GM23338 (cell line): ENCODE measurements at regions not wholly inside any gene's neighbourhood (a gene's known extent, or its start where the extent isn't known, plus 50 kb on each side); places are given as distances from the start of the nearest gene placed in this dataset.

Source experiments
- ATAC-seq: fragments of 200-7000 bp; cut with Tn5 transposase; 3 replicates; pipeline ENCODE4 v1.9.1; 2020
- DNase-seq: peaks from one replicate; pipeline ENCODE4 v3.0.0-alpha.2; 2015; ENCODE audit warnings: low spot score
- H2AFZ ChIP-seq: fragments of 200-600 bp; sonication (generic); 2 replicates; pipeline ENCODE4 v1.8.0; 2016; ENCODE audit warnings: antibody characterized with exemption, mild to moderate bottlenecking, moderate library complexity
- H3F3A ChIP-seq: fragments of 200-600 bp; sonication (generic); replicated peaks from 2 replicates; pipeline ENCODE4 v1.8.0; 2017; ENCODE audit warnings: antibody characterized with exemption, mixed run types, low read depth
- H3K27ac ChIP-seq: fragments of 200-600 bp; sonication (generic); 2 replicates; pipeline ENCODE4 v1.6.1; 2016; ENCODE audit warnings: low read depth
- H3K27me3 ChIP-seq: fragments of 200-600 bp; sonication (generic); 2 replicates; pipeline ENCODE4 v1.8.0; 2016; ENCODE audit warnings: mild to moderate bottlenecking, mixed run types, moderate library complexity; ENCODE audit not compliant: insufficient read depth
- H3K36me3 ChIP-seq: fragments of 200-600 bp; sonication (generic); 2 replicates; pipeline ENCODE4 v1.8.0; 2016; ENCODE audit warnings: mild to moderate bottlenecking; ENCODE audit not compliant: insufficient read depth
- H3K4me1 ChIP-seq: fragments of 200-600 bp; sonication (generic); 2 replicates; pipeline ENCODE4 v1.8.0; 2016; ENCODE audit warnings: mild to moderate bottlenecking, moderate library complexity; ENCODE audit not compliant: insufficient read depth
- H3K4me2 ChIP-seq: fragments of 200-600 bp; sonication (generic); 2 replicates; pipeline ENCODE4 v1.7.1; 2017; ENCODE audit warnings: mixed run types
- H3K4me3 ChIP-seq: fragments of 200-600 bp; sonication (generic); 2 replicates; pipeline ENCODE4 v1.6.1; 2016; ENCODE audit warnings: mixed run types
- H3K79me2 ChIP-seq: fragments of 200-600 bp; sonication (generic); replicated peaks from 2 replicates; pipeline ENCODE4 v1.8.0; 2017; ENCODE audit warnings: mild to moderate bottlenecking; ENCODE audit not compliant: insufficient read depth
- H3K9me2 ChIP-seq: fragments of 200-600 bp; sonication (generic); 2 replicates; pipeline ENCODE4 v1.8.0; 2017; ENCODE audit not compliant: insufficient read depth
- H4K20me1 ChIP-seq: fragments of 200-600 bp; sonication (generic); replicated peaks from 2 replicates; pipeline ENCODE4 v1.8.0; 2017; ENCODE audit warnings: mild to moderate bottlenecking; ENCODE audit not compliant: insufficient read depth
- H3K27ac Mint-ChIP-seq: 2 replicates; pipeline ENCODE4 v1.8.0; 2020; ENCODE audit warnings: inconsistent platforms, mild to moderate bottlenecking, moderate library complexity, mixed read lengths
- H3K27me3 Mint-ChIP-seq: 3 replicates; pipeline ENCODE4 v1.8.0; 2022; ENCODE audit warnings: low read depth, mild to moderate bottlenecking, moderate library complexity, mixed read lengths, inconsistent platforms; ENCODE audit not compliant: insufficient read depth, poor library complexity
- H3K36me3 Mint-ChIP-seq: 3 replicates; pipeline ENCODE4 v1.8.0; 2021; ENCODE audit warnings: low read depth, mild to moderate bottlenecking, inconsistent platforms, moderate library complexity, mixed read lengths
- H3K4me1 Mint-ChIP-seq: 3 replicates; pipeline ENCODE4 v1.8.0; 2020; ENCODE audit warnings: mild to moderate bottlenecking, inconsistent platforms, mixed read lengths
- H3K4me3 Mint-ChIP-seq: 3 replicates; pipeline ENCODE4 v1.8.0; 2021; ENCODE audit warnings: moderate library complexity, mild to moderate bottlenecking, inconsistent platforms, mixed read lengths
- H3K9me3 Mint-ChIP-seq: 3 replicates; pipeline ENCODE4 v1.8.0; 2020; ENCODE audit warnings: moderate library complexity, mild to moderate bottlenecking, inconsistent platforms, mixed read lengths
- CTCF ChIP-seq, 2 experiments: fragments of 200-600 bp in 1 of 2; sonication (generic) in 1 of 2; conservative IDR thresholded peaks; 2 replicates each; pipeline versions ENCODE4 v1.5.1 to v1.6.1; 2016 to 2017; ENCODE audit warnings: antibody characterized with exemption in 2 of 2, low read depth in 2 of 2, mild to moderate bottlenecking in 2 of 2, moderate library complexity in 1 of 2
- ETS1 ChIP-seq: IDR thresholded peaks from 2 replicates; pipeline ENCODE4 v1.6.1; 2016; ENCODE audit warnings: antibody characterized with exemption
- EZH2phosphoT487 ChIP-seq: fragments of 200-600 bp; sonication (generic); IDR thresholded peaks from one replicate; pipeline ENCODE4 v1.8.1; 2018; ENCODE audit warnings: antibody characterized with exemption; ENCODE audit not compliant: unreplicated experiment
- JUNB ChIP-seq: IDR thresholded peaks from one replicate; pipeline ENCODE4 v1.6.1; 2016; ENCODE audit warnings: antibody characterized with exemption; ENCODE audit not compliant: unreplicated experiment
- NANOG ChIP-seq: IDR thresholded peaks from 2 replicates; pipeline ENCODE4 v1.6.1; 2016; ENCODE audit warnings: antibody characterized with exemption, borderline replicate concordance
- POLR2AphosphoS5 ChIP-seq: IDR thresholded peaks from 2 replicates; pipeline ENCODE4 v1.6.1; 2016; ENCODE audit warnings: antibody characterized with exemption, low read depth
- REST ChIP-seq: IDR thresholded peaks from one replicate; pipeline ENCODE4 v1.6.1; 2018; ENCODE audit warnings: antibody characterized with exemption; ENCODE audit not compliant: unreplicated experiment
- ZNF331 ChIP-seq: fragments of 250-450 bp; sonication (Bioruptor Pico); IDR thresholded peaks from 2 replicates; pipeline ENCODE4 v1.5.0; 2020; ENCODE audit warnings: low read depth, mild to moderate bottlenecking, moderate library complexity
- ZNF462 ChIP-seq: fragments of 250-450 bp; sonication (Bioruptor Pico); IDR thresholded peaks from 2 replicates; pipeline ENCODE4 v1.5.0; 2020; ENCODE audit warnings: mild to moderate bottlenecking, moderate library complexity

DNA sequence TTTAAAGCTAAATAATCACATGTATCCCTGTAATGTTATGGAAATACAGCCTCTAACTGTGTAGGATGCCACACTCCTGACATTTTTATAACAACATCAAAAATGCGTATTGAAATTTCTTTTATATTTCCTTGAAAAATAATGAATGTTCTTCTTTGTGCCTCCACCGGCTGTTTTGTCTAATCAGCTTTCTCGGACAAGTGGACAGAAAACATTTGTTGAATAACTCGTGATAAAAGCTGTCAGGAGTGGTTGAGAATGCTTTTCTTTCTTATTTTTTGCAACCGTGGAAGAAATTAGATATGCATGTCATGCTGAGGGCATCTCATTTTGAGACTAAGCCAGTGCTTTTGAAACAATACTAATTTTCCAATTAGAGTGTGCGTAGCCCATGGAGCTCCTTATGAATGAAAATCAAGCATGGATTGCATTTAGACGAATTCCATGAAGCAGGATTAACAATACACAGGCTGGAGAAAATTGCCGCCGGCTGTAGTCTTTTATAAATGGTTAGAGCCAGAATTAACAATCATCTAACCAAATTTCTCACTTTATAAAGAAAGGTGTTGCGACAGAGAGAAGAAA is 614.5 kb upstream of the LCORL start:
- no peaks in the 10 kb centered on the region for H3K79me2 ChIP-seq
- Mint-ChIP-seq H3K4me3 (no peak overlapping the region), H3K27ac (no peak overlapping the region), H3K4me1 (peaks cover 12% of the 10 kb centered on the region), H3K36me3 (peaks cover 8% of the 10 kb centered on the region), H3K9me3 (peaks cover 12% of the 10 kb centered on the region), H3K27me3 (peaks cover 7% of the 10 kb centered on the region)
- TF ChIP-seq CTCF (conservative IDR thresholded peaks at IDR 0.05; ENCODE audit: low read depth in 2 of 2) (no peak), NANOG (no peak), POLR2AphosphoS5 (no peak), ZNF331 (CRISPR knock-in tag) (no peak)
- no peak for ATAC-seq
- no peak overlapping the region for H3K4me3 ChIP-seq
- no peak overlapping the region for H3K27ac ChIP-seq
- no peak for DNase-seq
- no peak overlapping the region for H3K4me2 ChIP-seq
- H3K27me3 ChIP-seq = no peaks in the 10 kb centered on the region
- H2AFZ ChIP-seq = no peak overlapping the region
- H4K20me1 ChIP-seq = no peaks in the 10 kb centered on the region
- H3K9me2 ChIP-seq = no peaks in the 10 kb centered on the region; the same call in 1 of the 2 replicates
- 0 out of 2 replicates have a peak, but pooled peaks cover 10% of the 10 kb centered on the region for H3K4me1 ChIP-seq
- H3F3A ChIP-seq = no peaks in the 10 kb centered on the region
- H3K36me3 ChIP-seq = no peaks in the 10 kb centered on the region

DNA sequence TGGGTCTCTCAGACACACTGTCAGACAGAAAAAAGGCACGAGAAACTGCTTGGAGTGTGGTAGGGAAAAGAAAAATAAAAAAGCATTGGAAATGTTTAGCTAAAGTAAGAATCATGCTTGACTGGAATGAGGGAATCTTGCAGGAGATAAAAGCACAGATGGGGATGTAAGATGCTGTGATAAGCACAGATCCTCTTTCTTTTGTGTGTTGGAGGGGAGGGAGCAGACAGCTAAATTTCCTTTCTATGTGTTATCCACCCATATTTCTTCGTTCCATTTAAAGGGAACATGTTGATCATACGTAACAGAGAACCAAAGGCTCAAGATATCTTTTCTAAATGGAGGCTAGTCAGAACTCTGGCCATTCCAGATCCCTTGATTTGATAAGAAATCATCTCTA is 614.0 kb upstream of the LCORL start:
- Mint-ChIP-seq H3K9me3 (peaks cover 15% of the 10 kb centered on the region), H3K27ac (no peak overlapping the region; the same call in 1 of the 2 replicates), H3K27me3 (peaks cover 8% of the 10 kb centered on the region), H3K36me3 (peaks cover 10% of the 10 kb centered on the region), H3K4me1 (peaks cover 10% of the 10 kb centered on the region), H3K4me3 (no peak overlapping the region)
- DNase-seq = no peak
- no peaks in the 10 kb centered on the region for H3K79me2 ChIP-seq
- no peak for ATAC-seq
- H3K9me2 ChIP-seq = no peaks in the 10 kb centered on the region; the same call in 1 of the 2 replicates
- H3F3A ChIP-seq = no peaks in the 10 kb centered on the region
- no peaks in the 10 kb centered on the region for H3K27me3 ChIP-seq
- H3K27ac ChIP-seq = no peak overlapping the region
- H3K36me3 ChIP-seq = no peaks in the 10 kb centered on the region
- H3K4me1 ChIP-seq = 0 out of 2 replicates have a peak, but pooled peaks cover 10% of the 10 kb centered on the region
- H2AFZ ChIP-seq = peak overlapping the region; percentile 72; the same call in 1 of the 2 replicates
- H3K4me3 ChIP-seq = no peak overlapping the region
- H4K20me1 ChIP-seq = no peaks in the 10 kb centered on the region
- no peak overlapping the region for H3K4me2 ChIP-seq
- no peak for TF ChIP-seq ETS1
- no peak for TF ChIP-seq ZNF462 (CRISPR knock-in tag)
- TF ChIP-seq EZH2phosphoT487 = no peak
- no peak for TF ChIP-seq REST
- no peak for TF ChIP-seq JUNB
